ENCODE measurements at regions not wholly inside any gene's neighbourhood (a gene's known extent, or its start where the extent isn't known, plus 50 kb on each side); places are given as distances from the start of the nearest gene placed in this dataset.

GRCh38 chr11:121241343-121242211 is 51.0 kb upstream of the SC5D start:
- peak; percentile 9 for DNase-seq (ENCODE audit: low read depth)
